Activated T-helper 2 cell treated with anti-CD3 and anti-CD28 coated beads, Interferon-gamma antibody, Interleukin-2, Interleukin-4, amounts not matched to agents 10 μg/mL and 5 μg/mL and 100 μg/mL, durations not matched to agents 14 hours and 24 hours and 36 hours (primary cell): ENCODE measurements at regions not wholly inside any gene's neighbourhood (a gene's known extent, or its start where the extent isn't known, plus 50 kb on each side); places are given as distances from the start of the nearest gene placed in this dataset.

Experiments
- DNase-seq: peaks from one replicate; pipeline ENCODE4 v3.0.0; 2021; ENCODE audit warnings: low spot score
- H3K27ac Mint-ChIP-seq: one replicate; pipeline ENCODE4 v1.8.0; 2021; ENCODE audit warnings: mixed read lengths
- H3K27me3 Mint-ChIP-seq: one replicate; pipeline ENCODE4 v1.8.0; 2021; ENCODE audit warnings: low read depth, mixed read lengths
- H3K36me3 Mint-ChIP-seq: one replicate; pipeline ENCODE4 v1.8.0; 2021; ENCODE audit warnings: low read depth, mixed read lengths
- H3K4me1 Mint-ChIP-seq: one replicate; pipeline ENCODE4 v1.8.0; 2021; ENCODE audit warnings: low read depth, mixed read lengths
- H3K4me3 Mint-ChIP-seq: one replicate; pipeline ENCODE4 v1.8.0; 2021; ENCODE audit warnings: low read depth, mild to moderate bottlenecking, moderate library complexity, mixed read lengths
- H3K9me3 Mint-ChIP-seq: one replicate; pipeline ENCODE4 v1.8.0; 2021; ENCODE audit warnings: mixed read lengths
- intact Hi-C: fragments of 100-400 bp; cut with micrococcal nuclease; formaldehyde crosslinking; loops from one replicate; pipeline ENCODE4 v1.15.1; 2023

DNA sequence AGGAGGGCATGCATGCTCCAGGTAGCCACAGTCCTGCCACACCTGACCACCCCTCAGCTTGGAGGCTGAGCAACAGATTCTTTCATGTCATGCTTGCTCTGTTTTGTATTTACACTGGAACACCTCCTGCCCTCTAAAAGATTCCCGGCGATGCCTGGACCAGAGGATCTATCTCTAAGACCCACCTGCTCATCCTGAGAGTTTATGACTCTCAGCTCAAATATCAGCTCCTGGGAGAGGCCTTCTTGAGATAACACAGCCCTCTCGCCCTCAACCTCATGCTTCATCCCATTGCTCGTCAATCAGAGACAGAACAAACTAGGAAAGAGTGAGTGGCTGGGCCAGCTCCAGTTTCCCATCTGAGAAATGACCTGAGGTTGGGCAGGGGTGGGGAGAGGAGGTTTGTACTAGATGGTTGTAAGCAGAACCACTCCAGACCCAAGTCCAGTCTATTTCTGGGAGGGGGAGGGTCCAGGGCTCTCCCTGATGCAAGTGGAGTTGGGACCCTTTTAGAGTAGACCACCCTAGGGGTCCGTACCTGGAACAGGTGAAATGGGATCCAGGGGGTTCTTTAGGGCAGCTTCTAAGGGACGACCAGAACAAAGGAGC is 524.5 kb downstream of the MATN1 start:
- Mint-ChIP-seq H3K4me3 (no peak overlapping the region), H3K4me1 (no peaks in the 10 kb centered on the region), H3K36me3 (no peaks in the 10 kb centered on the region), H3K27ac (no peak overlapping the region), H3K27me3 (peaks cover 10% of the 10 kb centered on the region), H3K9me3 (no peaks in the 10 kb centered on the region)
- no peak for DNase-seq
- intact Hi-C loops = no loop called here

DNA sequence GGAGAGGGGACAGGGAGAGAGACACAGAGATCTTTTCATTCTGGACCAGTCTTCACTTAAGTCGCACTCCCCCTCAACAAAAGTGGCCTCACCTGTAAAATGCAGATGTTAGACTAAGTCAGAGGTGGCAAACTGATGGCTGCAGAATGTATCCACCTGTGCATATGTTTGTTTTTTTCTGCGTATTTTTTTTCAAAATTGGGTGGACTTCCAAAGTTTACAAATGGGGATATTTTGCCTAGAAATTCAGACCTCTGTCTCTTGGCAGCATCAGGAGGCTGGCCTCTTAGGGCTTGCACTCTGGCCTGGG is 525.0 kb downstream of the MATN1 start:
- intact Hi-C loops = no loop called here
- Mint-ChIP-seq H3K27ac (no peak overlapping the region), H3K27me3 (peaks cover 10% of the 10 kb centered on the region), H3K4me3 (no peak overlapping the region), H3K4me1 (no peaks in the 10 kb centered on the region), H3K36me3 (no peaks in the 10 kb centered on the region), H3K9me3 (no peaks in the 10 kb centered on the region)
- DNase-seq = no peak

DNA sequence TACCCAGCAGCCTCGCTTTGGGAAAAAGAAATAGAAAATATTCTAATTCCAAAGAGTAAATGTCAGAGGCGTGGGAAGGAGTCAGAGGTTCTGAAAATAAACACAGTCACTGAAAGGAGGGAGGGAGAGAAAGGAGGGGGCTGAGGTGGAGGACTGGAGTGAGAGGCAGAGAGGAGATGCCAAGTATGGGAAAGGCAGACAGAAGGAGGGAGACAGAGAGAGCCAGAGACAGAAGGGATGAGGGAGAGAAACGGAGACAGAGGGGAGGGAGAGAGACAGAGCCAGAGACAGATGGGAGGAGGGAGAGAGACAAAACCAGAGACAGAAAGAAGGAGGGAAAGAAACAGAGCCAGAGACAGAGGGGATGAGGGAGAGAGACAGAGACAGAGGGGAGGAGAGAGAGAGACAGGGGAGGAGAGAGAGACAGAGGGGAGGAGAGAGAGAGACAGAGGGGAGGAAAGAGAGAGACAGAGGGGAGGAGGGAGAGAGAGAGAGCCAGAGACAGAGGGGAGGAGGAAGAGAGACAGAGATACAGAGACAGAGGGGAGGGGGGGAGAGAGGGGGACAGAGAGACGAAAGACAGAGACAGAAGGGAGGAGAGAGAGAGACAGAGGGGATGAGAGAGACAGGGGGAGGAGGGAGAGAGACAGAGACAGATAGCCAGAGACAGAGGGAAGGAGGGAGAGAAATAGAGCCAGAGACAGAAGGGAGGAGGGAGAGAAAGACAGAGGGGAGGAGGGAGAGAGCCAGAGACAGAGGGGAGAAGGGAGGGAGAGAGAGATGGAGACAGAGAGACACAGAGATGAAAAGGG is 525.5 kb downstream of the MATN1 start:
- H3K4me3 Mint-ChIP-seq = no peak overlapping the region
- no peaks in the 10 kb centered on the region for H3K36me3 Mint-ChIP-seq
- H3K4me1 Mint-ChIP-seq = peaks cover 2% of the 10 kb centered on the region
- intact Hi-C loops = no loop called here
- no peaks in the 10 kb centered on the region for H3K9me3 Mint-ChIP-seq
- no peak for DNase-seq
- H3K27me3 Mint-ChIP-seq = peaks cover 10% of the 10 kb centered on the region
- H3K27ac Mint-ChIP-seq = no peak overlapping the region

DNA sequence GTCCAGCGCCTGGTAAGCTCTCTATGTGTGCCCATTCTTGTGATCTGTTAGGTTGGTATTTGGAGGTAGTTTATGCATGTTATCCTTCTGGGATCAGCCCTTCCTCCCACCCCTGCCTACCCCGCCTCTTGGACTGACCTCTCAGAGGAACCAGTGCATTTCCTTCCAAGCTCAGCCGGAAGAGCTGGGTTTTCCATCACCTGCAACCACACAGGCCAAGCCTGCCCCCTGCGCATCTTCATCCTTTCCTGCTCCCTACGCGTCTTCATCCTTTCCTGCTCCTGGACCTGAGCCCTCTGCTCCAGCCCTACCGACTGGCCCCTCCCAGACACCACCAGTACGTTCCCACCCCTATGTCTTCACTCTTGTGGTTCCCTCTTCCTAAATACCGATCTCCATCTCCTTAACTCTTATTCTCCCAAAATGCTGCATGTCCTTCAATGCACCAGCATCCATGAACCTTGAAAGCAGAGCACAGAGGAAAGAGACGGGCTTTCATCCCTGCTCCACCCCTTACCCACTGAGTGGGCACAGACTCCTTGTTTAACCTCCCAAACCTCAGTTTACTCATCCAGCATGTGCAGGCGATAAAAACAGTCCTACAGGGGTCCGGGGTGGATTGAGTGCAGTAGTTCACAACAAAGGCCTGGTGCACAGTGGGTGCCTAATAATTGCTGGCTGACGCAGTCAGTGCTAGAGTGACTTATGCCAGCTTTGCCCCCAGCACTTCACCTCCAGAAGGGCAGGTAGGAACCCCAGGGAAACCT is 526.3 kb downstream of the MATN1 start:
- intact Hi-C loops = no loop called here
- Mint-ChIP-seq H3K4me3 (no peak overlapping the region), H3K4me1 (peaks cover 2% of the 10 kb centered on the region), H3K27me3 (peaks cover 10% of the 10 kb centered on the region), H3K36me3 (no peaks in the 10 kb centered on the region), H3K9me3 (no peaks in the 10 kb centered on the region), H3K27ac (no peak overlapping the region)
- DNase-seq = no peak

DNA sequence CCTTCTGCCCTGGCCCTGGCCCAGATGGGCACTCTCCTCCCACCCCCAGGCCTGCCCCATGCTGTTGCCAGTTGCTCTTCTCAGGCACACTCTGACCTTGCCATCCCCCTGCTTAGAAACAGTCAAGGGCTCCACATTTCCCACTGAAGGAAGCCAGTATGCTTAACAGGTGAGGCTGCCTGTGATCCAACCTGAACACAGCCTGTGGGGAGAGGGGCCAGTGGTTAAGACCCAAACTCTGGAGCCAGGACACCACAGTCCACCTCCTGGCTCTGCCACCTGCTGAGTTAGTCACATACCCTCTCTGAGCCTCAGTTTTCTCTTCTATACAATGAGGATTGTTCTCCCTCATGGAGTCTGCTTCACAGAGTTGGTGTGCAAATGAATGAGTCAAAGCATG is 526.9 kb downstream of the MATN1 start:
- no peak for DNase-seq
- H3K4me1 Mint-ChIP-seq = peaks cover 2% of the 10 kb centered on the region

DNA sequence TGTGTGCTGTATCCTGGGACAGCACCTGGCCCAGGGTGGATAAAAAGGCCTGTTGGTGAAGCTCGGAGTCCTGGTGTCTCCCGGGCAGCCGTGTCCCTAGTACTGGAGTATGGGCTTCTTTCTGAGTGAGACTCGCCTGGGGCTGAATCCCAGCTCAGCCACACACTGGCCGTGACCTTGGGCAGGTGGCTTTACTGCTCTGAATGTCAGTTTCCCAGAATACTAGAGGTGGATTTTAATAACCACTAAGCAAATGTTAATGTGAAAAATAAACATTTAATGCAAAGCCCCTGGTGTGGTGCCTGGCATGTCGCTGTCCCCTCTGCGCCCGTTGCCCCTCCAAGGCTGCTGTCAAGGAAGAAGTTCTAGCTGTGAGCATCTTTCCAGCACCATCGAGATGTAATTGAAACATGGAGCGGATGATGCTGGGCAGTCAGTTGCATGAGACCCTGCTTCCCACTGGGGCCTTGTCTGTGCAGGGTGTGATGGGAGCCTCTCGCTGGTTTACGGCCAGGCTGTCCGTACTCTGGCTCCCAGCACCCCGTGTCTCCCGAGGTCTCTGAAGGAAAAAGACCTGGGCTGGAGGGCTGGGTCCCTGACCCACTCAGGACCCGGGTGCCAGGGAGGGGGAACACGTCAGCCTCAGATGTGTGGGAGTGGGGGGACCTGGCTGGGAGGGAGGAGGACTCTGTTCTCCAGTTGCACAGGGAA is 527.8 kb downstream of the MATN1 start:
- Mint-ChIP-seq H3K36me3 (no peaks in the 10 kb centered on the region), H3K4me1 (peaks cover 11% of the 10 kb centered on the region), H3K27ac (no peak overlapping the region), H3K4me3 (no peak overlapping the region), H3K9me3 (no peaks in the 10 kb centered on the region), H3K27me3 (peaks cover 10% of the 10 kb centered on the region)
- no peak for DNase-seq
- intact Hi-C loops = no loop called here

More for the DNA sequence above, 526.9 kb downstream of the MATN1 start:
- H3K27ac Mint-ChIP-seq = no peak overlapping the region
- intact Hi-C loops = no loop called here
- no peaks in the 10 kb centered on the region for H3K9me3 Mint-ChIP-seq
- H3K4me3 Mint-ChIP-seq = no peak overlapping the region
- H3K36me3 Mint-ChIP-seq = no peaks in the 10 kb centered on the region
- peaks cover 10% of the 10 kb centered on the region for H3K27me3 Mint-ChIP-seq

DNA sequence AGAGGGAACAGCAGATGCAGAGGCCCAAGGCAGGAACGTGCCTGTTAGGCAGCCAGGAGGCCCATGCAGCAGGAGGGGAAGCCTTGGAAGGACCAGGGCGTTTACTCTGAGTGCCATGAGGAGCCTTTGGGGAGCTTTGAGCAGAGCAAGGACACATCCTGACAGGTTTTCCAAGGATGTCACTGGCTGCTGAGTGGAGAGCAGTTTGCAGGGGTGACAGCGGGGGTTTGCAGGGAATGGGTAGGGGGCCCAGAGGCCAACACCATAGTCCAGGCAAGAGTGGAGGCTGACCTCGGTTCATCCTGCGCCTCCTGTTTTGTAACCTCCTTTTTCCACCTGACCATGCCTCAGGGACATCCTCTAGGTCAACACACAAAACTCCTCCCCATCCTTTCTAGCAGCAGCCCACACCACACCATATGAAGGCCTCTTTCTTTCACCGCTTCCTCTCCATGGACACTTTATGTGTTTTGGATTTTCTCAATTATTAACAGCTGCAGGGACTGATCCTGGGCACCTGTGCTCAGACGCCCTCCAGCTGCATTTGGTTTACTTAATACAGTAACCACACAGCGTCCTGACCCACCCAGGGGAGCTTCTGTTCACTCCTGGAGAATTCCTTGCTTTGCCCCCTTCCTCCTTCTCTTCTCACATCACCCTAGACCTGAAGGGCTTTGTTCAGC is 528.5 kb downstream of the MATN1 start:
- intact Hi-C loops = no loop called here
- no peaks in the 10 kb centered on the region for H3K9me3 Mint-ChIP-seq
- H3K27me3 Mint-ChIP-seq = peaks cover 10% of the 10 kb centered on the region
- H3K36me3 Mint-ChIP-seq = no peaks in the 10 kb centered on the region
- H3K27ac Mint-ChIP-seq = no peak overlapping the region
- H3K4me3 Mint-ChIP-seq = no peak overlapping the region
- peaks cover 12% of the 10 kb centered on the region for H3K4me1 Mint-ChIP-seq
- no peak for DNase-seq

DNA sequence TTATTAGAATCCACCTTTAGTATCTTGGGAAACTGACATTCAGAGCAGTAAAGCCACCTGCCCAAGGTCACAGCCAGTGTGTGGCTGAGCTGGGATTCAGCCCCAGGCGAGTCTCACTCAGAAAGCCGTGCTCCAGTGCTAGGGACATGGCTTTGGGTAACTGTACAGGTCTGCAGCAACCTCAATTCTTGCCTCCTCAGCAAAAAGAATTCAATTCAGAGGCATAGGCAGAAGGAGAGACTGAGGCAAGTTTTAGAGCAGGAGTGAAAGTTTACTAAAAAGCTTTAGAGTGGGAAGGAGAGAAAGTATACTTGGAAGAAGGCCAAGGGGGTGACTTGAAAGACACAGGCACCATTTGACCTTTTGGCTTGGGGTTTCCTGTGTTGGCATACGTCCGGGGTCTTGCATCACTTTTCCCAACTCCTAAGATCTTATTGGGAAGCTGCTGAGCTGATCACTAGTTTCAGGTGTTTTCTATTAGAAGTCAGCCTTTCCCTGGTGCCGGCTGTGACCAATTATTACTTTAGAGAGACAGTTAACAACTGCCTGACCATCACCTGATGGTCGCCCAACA is 529.3 kb downstream of the MATN1 start:
- Mint-ChIP-seq H3K36me3 (no peaks in the 10 kb centered on the region), H3K4me1 (peaks cover 15% of the 10 kb centered on the region), H3K9me3 (no peaks in the 10 kb centered on the region), H3K27ac (no peak overlapping the region), H3K27me3 (peaks cover 10% of the 10 kb centered on the region), H3K4me3 (no peak overlapping the region)
- intact Hi-C loops = no loop called here
- no peak for DNase-seq

DNA sequence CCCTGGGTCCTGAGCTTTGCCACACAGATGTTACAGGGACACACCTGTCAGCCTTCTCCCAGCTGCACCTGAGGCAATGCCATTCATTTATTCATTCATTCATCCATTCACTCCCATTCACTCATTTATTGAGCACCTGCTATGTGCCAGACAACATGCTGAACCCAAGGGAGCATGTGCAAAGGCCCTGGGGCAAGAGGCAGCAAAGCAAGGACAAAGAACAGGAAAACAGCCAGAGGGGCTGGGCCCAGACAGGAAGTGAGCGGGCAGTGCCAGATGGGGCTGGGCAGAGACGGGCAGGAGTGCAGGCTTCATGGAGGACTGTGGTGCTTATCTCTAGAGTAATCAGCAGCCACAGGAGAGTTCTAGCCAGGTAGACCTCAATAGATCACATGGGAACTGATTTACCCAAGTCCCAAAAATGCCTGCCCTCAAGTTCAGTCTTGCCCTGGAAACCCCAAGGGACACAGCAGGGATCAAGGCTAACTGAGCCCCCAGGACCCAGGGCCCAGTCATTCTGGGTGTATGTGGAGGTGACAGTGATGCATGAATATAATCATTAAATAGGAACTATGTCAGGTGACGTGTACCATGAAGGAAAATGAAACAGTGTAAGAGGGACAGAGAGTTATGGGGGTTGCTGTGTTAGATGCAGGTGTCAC is 530.3 kb downstream of the MATN1 start:
- Mint-ChIP-seq H3K4me3 (no peak overlapping the region), H3K36me3 (no peaks in the 10 kb centered on the region), H3K27ac (no peak overlapping the region), H3K4me1 (peaks cover 15% of the 10 kb centered on the region), H3K9me3 (no peaks in the 10 kb centered on the region), H3K27me3 (peaks cover 9% of the 10 kb centered on the region)
- intact Hi-C loops = no loop called here
- no peak for DNase-seq

DNA sequence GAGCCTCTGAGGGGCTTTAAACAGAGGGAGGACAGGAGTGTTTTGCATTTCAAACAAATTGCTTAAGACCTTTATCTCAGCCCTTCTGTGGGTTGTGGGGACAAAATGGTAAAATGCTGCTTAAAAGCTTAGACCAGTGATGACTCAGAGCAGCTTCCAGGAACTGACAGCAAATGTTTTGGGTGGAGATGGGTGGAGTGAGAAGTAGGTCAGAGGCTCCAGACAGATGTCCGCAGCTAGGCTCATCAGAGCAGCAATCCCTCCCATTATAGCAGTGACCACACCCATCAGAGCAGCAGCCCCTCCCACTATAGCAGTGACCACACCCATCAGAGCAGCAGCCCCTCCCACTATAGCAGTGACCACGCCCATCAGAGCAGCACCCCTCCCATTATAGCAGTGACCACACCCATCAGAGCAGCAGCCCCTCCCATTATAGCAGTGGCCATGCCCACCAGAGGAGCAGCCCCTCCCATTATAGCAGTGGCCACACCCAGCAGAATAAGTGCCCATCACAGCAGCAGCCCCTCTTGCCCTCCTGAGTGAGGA is 532.2 kb downstream of the MATN1 start:
- DNase-seq = peak; percentile 28
- Mint-ChIP-seq H3K36me3 (no peaks in the 10 kb centered on the region), H3K4me3 (no peak overlapping the region), H3K4me1 (peaks cover 15% of the 10 kb centered on the region), H3K27me3 (no peaks in the 10 kb centered on the region), H3K9me3 (no peaks in the 10 kb centered on the region), H3K27ac (peak overlapping the region; percentile 32)
- intact Hi-C loops = no loop called here

DNA sequence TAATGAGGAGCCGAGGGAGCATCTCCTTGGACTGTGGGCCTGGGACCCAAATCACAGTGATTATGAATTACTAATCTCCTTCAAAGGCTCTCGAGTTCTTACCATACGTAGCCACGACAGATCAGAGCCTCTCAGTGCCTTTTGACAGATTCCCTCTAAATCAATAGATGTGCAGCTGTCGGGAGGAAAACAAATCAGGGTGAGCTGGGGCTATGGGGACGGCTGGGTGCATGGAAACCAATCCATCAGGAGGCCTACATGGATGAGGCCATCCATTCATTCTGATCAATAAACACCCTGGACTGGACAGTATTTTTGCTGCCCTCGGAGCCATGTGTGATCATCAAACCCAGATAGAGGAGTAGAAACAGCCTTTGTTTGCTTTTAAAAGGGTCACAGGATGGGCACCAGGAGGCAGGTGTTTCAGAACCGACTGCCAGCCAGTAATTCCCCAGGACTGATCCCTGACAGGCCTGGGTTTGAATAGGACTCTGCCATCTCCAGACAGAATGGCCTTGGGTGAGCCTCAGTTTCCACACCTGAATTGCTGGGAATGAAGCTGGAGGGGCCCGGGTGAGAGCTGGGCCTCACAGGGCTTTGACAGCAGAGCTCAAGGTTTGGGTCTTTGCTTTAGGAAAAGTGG is 532.8 kb downstream of the MATN1 start:
- peaks cover 15% of the 10 kb centered on the region for H3K4me1 Mint-ChIP-seq
- no peaks in the 10 kb centered on the region for H3K9me3 Mint-ChIP-seq
- no peak overlapping the region for H3K4me3 Mint-ChIP-seq
- no peaks in the 10 kb centered on the region for H3K36me3 Mint-ChIP-seq
- intact Hi-C loops = no loop called here
- peak overlapping the region; percentile 32 for H3K27ac Mint-ChIP-seq
- no peaks in the 10 kb centered on the region for H3K27me3 Mint-ChIP-seq
- DNase-seq = no peak
